Tibial nerve (tissue), 4 donors: ENCODE measurements at regions not wholly inside any gene's neighbourhood (a gene's known extent, or its start where the extent isn't known, plus 50 kb on each side); places are given as distances from the start of the nearest gene placed in this dataset.

Experiments used
- DNase-seq, 2 donors: peaks; one replicate each; pipeline ENCODE4 v3.0.0-alpha.2; 2019; ENCODE audit warnings: low spot score in 2 of 2
- H3K27ac ChIP-seq, 4 donors: fragments of 200-600 bp; sonication (generic) in 3 of 4; one replicate each; pipeline ENCODE4 v1.5.1; 2017 to 2019; ENCODE audit warnings: mild to moderate bottlenecking in 1 of 4
- H3K27me3 ChIP-seq, 2 donors: fragments of 200-600 bp; sonication (generic) in 1 of 2; one replicate each; pipeline versions ENCODE4 v1.5.1 to v1.6.0; 2017 to 2019
- H3K36me3 ChIP-seq, 3 donors: fragments of 200-600 bp; sonication (generic); one replicate each; pipeline ENCODE4 v1.5.1; 2018 to 2019
- H3K4me1 ChIP-seq, 4 donors: fragments of 200-600 bp; sonication (generic) in 3 of 4; one replicate each; pipeline ENCODE4 v1.5.1; 2017 to 2019
- H3K4me3 ChIP-seq, 4 donors: fragments of 200-600 bp; sonication (generic) in 3 of 4; one replicate each; pipeline ENCODE4 v1.5.1; 2017 to 2019; ENCODE audit warnings: mild to moderate bottlenecking in 1 of 4, moderate library complexity in 1 of 4
- H3K9me3 ChIP-seq, 4 donors: fragments of 200-600 bp; sonication (generic) in 3 of 4; one replicate each; pipeline ENCODE4 v1.5.1; 2017 to 2019
- EP300 ChIP-seq, 2 donors: sonication (generic); formaldehyde crosslinking; IDR thresholded peaks; one replicate each; pipeline ENCODE4 v1.6.1; 2017; ENCODE audit warnings: antibody characterized with exemption in 2 of 2, mild to moderate bottlenecking in 1 of 2
- POLR2A ChIP-seq, 2 donors: fragments of 450-650 bp; IDR thresholded peaks; one replicate each; pipeline ENCODE4 v1.6.1; 2017; ENCODE audit warnings: antibody characterized with exemption in 2 of 2, mild to moderate bottlenecking in 2 of 2, moderate library complexity in 2 of 2
- whole genome bisulfite sequencing, 2 donors: methylation state at CpG; one replicate each; pipeline ENCODE4 v1.1.5; 2018; 5-methylcytosine and 5-hydroxymethylcytosine counted together
- TF ChIP-seq, protein P1 (sequence below), 5 experiments: fragments of 200-600 bp in 3 of 5; fragments of 450-650 bp in 2 of 5; sonication (generic) in 3 of 5; IDR thresholded peaks; one replicate each; pipeline ENCODE4 v1.5.1; 2016 to 2019; ENCODE audit warnings: antibody characterized with exemption in 5 of 5, mild to moderate bottlenecking in 3 of 5, moderate library complexity in 2 of 5

- no peak for DNase-seq
- Histone ChIP-seq H3K9me3 (no peaks in the 10 kb centered on the region), H3K4me1 (no peaks in the 10 kb centered on the region), H3K27me3 (peaks cover 0 to 17% of the 10 kb centered on the region in 2 donors), H3K36me3 (no peaks in the 10 kb centered on the region), H3K4me3 (no peak overlapping the region), H3K27ac (no peak overlapping the region)
- WGBS, 2 donors: 85 to 90% methylated on average over 3 of the region's 3 CpGs
- TF ChIP-seq, protein P1, sequence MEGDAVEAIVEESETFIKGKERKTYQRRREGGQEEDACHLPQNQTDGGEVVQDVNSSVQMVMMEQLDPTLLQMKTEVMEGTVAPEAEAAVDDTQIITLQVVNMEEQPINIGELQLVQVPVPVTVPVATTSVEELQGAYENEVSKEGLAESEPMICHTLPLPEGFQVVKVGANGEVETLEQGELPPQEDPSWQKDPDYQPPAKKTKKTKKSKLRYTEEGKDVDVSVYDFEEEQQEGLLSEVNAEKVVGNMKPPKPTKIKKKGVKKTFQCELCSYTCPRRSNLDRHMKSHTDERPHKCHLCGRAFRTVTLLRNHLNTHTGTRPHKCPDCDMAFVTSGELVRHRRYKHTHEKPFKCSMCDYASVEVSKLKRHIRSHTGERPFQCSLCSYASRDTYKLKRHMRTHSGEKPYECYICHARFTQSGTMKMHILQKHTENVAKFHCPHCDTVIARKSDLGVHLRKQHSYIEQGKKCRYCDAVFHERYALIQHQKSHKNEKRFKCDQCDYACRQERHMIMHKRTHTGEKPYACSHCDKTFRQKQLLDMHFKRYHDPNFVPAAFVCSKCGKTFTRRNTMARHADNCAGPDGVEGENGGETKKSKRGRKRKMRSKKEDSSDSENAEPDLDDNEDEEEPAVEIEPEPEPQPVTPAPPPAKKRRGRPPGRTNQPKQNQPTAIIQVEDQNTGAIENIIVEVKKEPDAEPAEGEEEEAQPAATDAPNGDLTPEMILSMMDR (IDR thresholded peaks at IDR 0.05): no peak
- no peak for TF ChIP-seq POLR2A (IDR thresholded peaks at IDR 0.05)
- no peak for TF ChIP-seq EP300 (IDR thresholded peaks at IDR 0.05)
These were observed 76.7 kb downstream of the FRMPD3 start for GRCh38 chrX:107526141-107526540.

DNA sequence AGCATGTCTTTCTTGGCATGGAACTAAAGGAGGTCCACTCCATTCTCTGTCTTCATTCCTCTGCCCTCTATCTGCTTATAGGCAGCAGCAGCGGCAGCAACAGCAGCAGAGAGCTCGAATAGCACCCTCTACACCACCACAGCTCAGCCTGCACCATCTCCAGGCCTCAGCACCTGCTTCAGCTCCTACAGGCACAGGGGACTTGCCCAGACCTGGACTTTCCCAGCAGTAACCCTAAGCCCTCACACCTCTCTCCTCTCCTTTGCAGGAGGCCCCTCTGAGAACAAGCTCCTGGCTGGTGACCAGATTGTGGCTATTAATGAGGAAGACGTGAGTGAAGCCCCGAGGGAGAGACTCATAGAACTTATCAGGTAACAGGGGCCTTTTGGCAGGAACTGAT, 80.7 kb downstream of the FRMPD3 start:
- Histone ChIP-seq H3K27me3 (peaks cover 0 to 10% of the 10 kb centered on the region in 2 donors), H3K4me1 (no peaks in the 10 kb centered on the region), H3K27ac (no peak overlapping the region), H3K36me3 (no peaks in the 10 kb centered on the region), H3K4me3 (no peak overlapping the region), H3K9me3 (no peaks in the 10 kb centered on the region)
- DNase-seq: no peak
- WGBS, 2 donors: 74 to 80% methylated on average over 1 to 4 of the region's 4 CpGs
- TF ChIP-seq EP300 (IDR thresholded peaks at IDR 0.05): no peak
- TF ChIP-seq, protein P1 (IDR thresholded peaks at IDR 0.05): no peak
- no peak for TF ChIP-seq POLR2A (IDR thresholded peaks at IDR 0.05)

GRCh38 chrX:107537815-107538214, 88.4 kb downstream of the FRMPD3 start:
- 32 to 39% methylated on average over 6 of the region's 6 CpGs for WGBS, 2 donors
- Histone ChIP-seq H3K36me3 (no peaks in the 10 kb centered on the region), H3K4me3 (no peak overlapping the region), H3K27me3 (peaks cover 0 to 21% of the 10 kb centered on the region in 2 donors), H3K9me3 (no peaks in the 10 kb centered on the region), H3K4me1 (no peaks in the 10 kb centered on the region), H3K27ac (no peak overlapping the region)
- peak in 1 of 2 donors; percentile 37 for DNase-seq
- no peak for TF ChIP-seq EP300 (IDR thresholded peaks at IDR 0.05)
- TF ChIP-seq, protein P1 (IDR thresholded peaks at IDR 0.05): peak in 2 of 5 experiments; percentile 11 to 20

DNA sequence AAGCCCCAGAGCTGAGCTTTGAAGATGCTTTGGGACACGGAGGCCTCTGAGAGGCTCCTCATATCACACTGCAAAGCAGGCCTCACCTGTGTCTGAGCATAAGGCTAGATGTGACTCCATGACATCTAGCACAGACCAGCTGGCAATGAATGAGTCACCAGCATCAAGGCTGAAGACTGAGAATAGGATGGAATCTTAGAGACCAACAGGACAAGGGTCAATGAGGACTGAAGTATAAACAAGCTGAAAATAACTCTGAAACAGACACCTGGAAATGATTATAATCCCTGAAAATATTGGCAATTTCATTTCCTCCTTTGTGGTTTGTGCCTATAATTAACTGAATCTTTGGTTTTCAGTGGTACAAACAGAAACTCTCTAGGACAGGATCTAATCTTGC, 87.1 kb upstream of the PRPS1 start:
- TF ChIP-seq POLR2A (IDR thresholded peaks at IDR 0.05): no peak
- DNase-seq: no peak
- Histone ChIP-seq H3K4me3 (no peak overlapping the region), H3K4me1 (no peaks in the 10 kb centered on the region), H3K36me3 (no peaks in the 10 kb centered on the region), H3K27me3 (peaks cover 0 to 19% of the 10 kb centered on the region in 2 donors), H3K9me3 (no peaks in the 10 kb centered on the region), H3K27ac (no peak overlapping the region)
- WGBS, 2 donors: 78 to 93% methylated on average over 1 of the region's 1 CpG

DNA sequence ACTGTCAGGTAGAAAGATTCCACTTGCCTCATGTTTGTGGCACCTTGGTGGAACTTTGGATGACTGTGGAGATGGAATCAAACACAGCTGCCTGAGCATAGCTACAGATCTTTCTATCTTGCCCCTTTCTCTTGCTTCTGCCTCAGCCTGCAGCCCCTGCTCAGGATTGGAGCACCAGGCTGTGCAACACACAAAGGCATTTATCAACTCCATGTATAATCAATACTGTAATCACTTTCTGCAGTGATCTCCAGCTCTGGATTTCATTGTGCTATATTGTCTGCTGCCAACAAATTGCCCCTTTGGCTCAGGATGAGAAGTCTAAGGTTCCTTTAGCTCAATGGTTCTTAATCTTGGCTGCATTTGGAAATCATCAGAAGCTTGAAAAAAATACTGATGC, 86.3 kb upstream of the PRPS1 start:
- peaks cover 0 to 16% of the 10 kb centered on the region in 2 donors for H3K27me3 ChIP-seq
- TF ChIP-seq, protein P1 (IDR thresholded peaks at IDR 0.05): no peak
- TF ChIP-seq EP300 (IDR thresholded peaks at IDR 0.05): no peak
- TF ChIP-seq POLR2A (IDR thresholded peaks at IDR 0.05): no peak
- no peaks in the 10 kb centered on the region for H3K4me1 ChIP-seq

DNA sequence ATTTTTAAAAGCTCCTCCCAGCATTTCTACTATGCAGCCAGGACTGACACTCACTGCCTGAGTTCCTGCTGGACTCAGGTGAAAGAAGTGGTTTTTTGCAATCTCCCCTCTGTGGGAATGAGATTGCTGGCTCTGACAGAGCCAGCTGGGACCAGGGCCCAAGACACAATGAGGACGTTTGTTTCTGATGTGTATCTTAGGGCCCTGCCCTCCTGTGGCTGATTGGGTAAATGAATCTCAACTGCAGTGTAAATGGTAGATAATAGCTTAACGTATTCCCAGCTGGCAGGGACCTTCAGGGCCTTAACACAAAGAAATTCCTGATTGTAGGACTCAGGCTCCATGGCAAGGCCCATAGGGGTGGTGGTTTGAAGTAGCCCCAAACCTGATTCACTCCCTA, 85.8 kb upstream of the PRPS1 start:
- no peak for DNase-seq
- no peaks in the 10 kb centered on the region for H3K4me1 ChIP-seq
- no peak overlapping the region for H3K27ac ChIP-seq
- TF ChIP-seq, protein P1 (IDR thresholded peaks at IDR 0.05): no peak
- TF ChIP-seq EP300 (IDR thresholded peaks at IDR 0.05) (no peak), POLR2A (IDR thresholded peaks at IDR 0.05) (no peak)
- peaks cover 0 to 16% of the 10 kb centered on the region in 2 donors for H3K27me3 ChIP-seq
- 7 to 17% methylated on average over 1 to 2 of the region's 2 CpGs for WGBS, 2 donors
- H3K4me3 ChIP-seq: no peak overlapping the region
- no peaks in the 10 kb centered on the region for H3K9me3 ChIP-seq
- no peaks in the 10 kb centered on the region for H3K36me3 ChIP-seq

More for the DNA sequence above, 86.3 kb upstream of the PRPS1 start:
- H3K4me3 ChIP-seq: no peak overlapping the region
- no peaks in the 10 kb centered on the region for H3K36me3 ChIP-seq
- H3K27ac ChIP-seq: no peak overlapping the region
- DNase-seq: no peak
- H3K9me3 ChIP-seq: no peaks in the 10 kb centered on the region
